Skeletal muscle tissue (tissue), 3 donors: ENCODE measurements at regions not wholly inside any gene's neighbourhood (a gene's known extent, or its start where the extent isn't known, plus 50 kb on each side); places are given as distances from the start of the nearest gene placed in this dataset.

Experiments
- H3K27ac ChIP-seq: one replicate; pipeline ENCODE4 v1.7.0; 2013; ENCODE audit warnings: mild to moderate bottlenecking, low read depth, low read length, inconsistent platforms
- H3K27me3 ChIP-seq, 3 donors: one replicate each; pipeline ENCODE4 v1.7.0; 2013; ENCODE audit warnings: low read length in 3 of 3; ENCODE audit not compliant: control insufficient read depth in 3 of 3, insufficient read depth in 3 of 3
- H3K36me3 ChIP-seq, 3 donors: one replicate each; pipeline ENCODE4 v1.7.0; 2013; ENCODE audit warnings: low read length in 3 of 3; ENCODE audit not compliant: control insufficient read depth in 3 of 3, insufficient read depth in 3 of 3
- H3K4me1 ChIP-seq, 3 donors: one replicate each; pipeline ENCODE4 v1.7.0; 2013; ENCODE audit warnings: low read length in 3 of 3, mild to moderate bottlenecking in 3 of 3; ENCODE audit not compliant: control insufficient read depth in 3 of 3, insufficient read depth in 3 of 3
- H3K4me3 ChIP-seq, 3 donors: one replicate each; pipeline ENCODE4 v1.7.0; 2013; ENCODE audit warnings: low read length in 3 of 3
- H3K9ac ChIP-seq, 3 donors: one replicate each; pipeline ENCODE4 v1.7.0; 2013; ENCODE audit warnings: low read length in 3 of 3, mild to moderate bottlenecking in 3 of 3, moderate library complexity in 2 of 3, low read depth in 1 of 3
- H3K9me3 ChIP-seq, 3 donors: one replicate each; pipeline ENCODE4 v1.7.0; 2013; ENCODE audit warnings: low read length in 3 of 3; ENCODE audit not compliant: control insufficient read depth in 3 of 3
- donor health status: Osteomylitis.

DNA sequence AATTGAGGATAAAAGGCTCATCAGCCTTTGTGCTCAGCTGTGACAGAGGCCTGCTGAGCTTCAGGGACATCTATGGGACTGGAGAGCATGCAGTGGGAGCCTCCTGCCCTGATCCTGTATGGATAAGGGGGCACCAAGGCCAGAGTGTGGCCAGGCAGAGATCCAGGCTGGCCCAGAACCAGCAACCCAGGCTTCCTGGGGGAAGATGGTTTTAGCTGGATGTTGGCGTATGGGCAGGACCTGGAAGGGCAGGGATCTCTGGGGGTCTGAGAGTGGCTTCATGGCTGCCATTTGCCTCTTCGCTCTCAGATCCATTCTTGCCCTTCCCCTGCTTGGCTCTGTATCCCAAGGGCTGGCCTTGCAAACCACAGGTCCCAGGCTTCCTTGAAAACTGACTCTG is 169.9 kb downstream of the MACROH2A1 start:
- Histone ChIP-seq H3K4me1 (peaks cover 37 to 45% (median 41%) of the 10 kb centered on the region in 3 donors), H3K36me3 (no peaks in the 10 kb centered on the region), H3K9me3 (no peaks in the 10 kb centered on the region), H3K27me3 (no peaks in the 10 kb centered on the region), H3K9ac (no peak overlapping the region), H3K4me3 (no peak overlapping the region), H3K27ac (no peak overlapping the region)

DNA sequence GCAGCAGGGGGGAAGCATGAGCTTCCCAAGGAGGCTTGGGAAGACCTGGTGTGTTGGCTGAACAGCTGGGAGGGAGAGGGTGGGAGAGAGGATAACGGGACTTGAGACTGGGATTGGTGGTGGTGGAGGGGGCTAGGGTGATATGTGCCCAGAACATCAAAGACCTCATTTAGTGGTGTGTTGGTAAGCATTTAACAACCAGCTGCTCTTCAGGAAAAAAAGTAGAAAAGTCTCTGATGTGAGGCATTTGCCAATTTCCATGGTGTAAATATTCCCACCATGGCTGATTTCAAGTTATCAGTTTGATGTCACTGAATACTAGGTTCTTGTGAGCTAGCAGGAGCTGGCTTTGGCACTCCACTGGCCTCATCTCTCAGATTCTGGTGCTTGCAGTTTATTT is 170.8 kb downstream of the MACROH2A1 start:
- H3K36me3 ChIP-seq: no peaks in the 10 kb centered on the region
- peaks cover 29 to 36% (median 32%) of the 10 kb centered on the region in 3 donors for H3K4me1 ChIP-seq
- no peak overlapping the region for H3K4me3 ChIP-seq

DNA sequence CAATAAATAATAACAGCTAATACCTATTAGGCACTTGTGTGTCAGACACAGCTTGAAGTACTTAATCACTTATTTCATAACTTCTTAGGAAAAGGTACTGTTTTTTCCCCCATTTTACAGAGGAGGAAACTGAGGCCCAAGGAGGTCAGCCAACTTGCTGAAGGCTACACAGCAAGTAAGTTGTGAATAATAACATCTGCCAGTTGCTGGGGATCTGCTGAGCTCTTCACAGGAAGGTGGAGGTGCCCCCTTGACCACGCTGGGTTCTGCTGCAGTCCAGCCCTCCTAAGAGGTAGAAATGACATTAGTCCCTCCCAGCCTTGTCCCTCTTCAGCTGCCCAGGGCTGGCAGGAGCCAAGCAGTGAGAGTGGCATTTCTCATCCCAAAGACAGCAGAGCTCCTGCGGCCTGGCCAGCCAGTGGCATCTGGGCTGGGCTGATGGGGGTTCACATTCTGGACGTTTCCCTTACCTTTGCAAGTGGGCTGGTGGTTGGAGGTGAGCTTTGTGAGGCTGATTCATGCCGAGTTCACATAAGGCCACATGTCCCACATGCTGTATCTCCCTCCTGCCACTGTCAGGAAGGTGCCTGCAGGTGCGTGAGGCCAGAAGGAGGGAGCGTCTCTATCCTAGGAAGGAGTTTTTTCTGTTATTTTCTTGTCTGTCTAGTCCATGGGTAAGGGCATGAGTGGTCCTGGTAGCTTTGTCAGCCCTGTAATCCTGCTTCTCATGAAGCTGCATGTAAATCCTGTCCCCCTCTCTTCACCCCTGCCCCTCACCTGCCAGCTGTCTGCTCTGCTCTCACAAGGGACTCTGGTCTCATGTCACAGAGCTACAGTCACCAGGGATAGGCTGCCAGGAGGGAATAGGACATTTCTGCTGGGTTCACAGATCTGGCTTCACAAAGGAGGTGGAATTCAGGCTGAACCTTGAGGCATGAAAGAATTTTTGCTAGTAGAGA is 171.7 kb downstream of the MACROH2A1 start:
- H3K4me1 ChIP-seq: peaks cover 23 to 32% (median 26%) of the 10 kb centered on the region in 3 donors
- H3K9ac ChIP-seq: no peak overlapping the region
- H3K9me3 ChIP-seq: no peaks in the 10 kb centered on the region
- no peak overlapping the region for H3K27ac ChIP-seq
- no peak overlapping the region for H3K4me3 ChIP-seq
- no peaks in the 10 kb centered on the region for H3K27me3 ChIP-seq
- no peaks in the 10 kb centered on the region for H3K36me3 ChIP-seq

More for the DNA sequence above, 170.8 kb downstream of the MACROH2A1 start:
- no peaks in the 10 kb centered on the region for H3K27me3 ChIP-seq
- H3K9me3 ChIP-seq: no peaks in the 10 kb centered on the region
- no peak overlapping the region for H3K9ac ChIP-seq
- no peak overlapping the region for H3K27ac ChIP-seq

DNA sequence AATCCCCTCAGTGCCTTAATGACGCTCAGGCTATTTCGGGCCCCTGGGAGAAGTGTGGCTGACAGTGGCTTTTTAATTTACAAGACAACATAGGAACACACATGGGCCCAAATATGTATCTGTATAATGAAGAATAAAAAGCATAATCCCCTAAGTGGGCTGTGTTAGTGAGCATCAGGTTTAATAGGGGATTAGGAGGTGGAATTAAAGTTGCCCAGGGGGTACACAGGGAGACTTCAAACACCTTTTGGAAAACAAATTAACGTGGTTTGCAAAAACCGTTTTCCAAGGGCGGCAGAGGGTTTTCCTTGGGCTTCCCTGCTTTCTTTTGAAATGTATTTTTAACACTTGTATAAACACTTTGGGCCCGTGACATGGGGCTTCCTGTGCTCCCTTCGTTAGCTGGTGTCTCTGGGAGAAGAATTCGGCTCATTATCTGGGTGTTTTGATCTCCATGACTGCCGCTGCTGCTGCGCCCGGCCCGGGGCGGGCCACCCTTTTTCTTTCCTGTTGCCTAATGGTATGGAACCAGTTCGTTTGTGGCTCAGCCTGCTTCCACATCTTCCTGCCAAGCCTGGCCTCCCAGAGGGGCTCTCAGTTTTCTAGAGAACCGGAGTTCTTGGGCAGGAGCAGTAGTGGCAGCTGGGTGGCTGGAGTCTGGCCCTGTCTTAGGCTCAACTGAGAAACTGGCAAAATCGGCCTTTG is 173.0 kb downstream of the MACROH2A1 start:
- H3K27ac ChIP-seq: no peak overlapping the region
- H3K4me3 ChIP-seq: no peak overlapping the region
- peaks cover 27 to 42% (median 32%) of the 10 kb centered on the region in 3 donors for H3K4me1 ChIP-seq
- no peak overlapping the region for H3K9ac ChIP-seq
- no peaks in the 10 kb centered on the region for H3K27me3 ChIP-seq
- no peaks in the 10 kb centered on the region for H3K9me3 ChIP-seq
- no peaks in the 10 kb centered on the region for H3K36me3 ChIP-seq

DNA sequence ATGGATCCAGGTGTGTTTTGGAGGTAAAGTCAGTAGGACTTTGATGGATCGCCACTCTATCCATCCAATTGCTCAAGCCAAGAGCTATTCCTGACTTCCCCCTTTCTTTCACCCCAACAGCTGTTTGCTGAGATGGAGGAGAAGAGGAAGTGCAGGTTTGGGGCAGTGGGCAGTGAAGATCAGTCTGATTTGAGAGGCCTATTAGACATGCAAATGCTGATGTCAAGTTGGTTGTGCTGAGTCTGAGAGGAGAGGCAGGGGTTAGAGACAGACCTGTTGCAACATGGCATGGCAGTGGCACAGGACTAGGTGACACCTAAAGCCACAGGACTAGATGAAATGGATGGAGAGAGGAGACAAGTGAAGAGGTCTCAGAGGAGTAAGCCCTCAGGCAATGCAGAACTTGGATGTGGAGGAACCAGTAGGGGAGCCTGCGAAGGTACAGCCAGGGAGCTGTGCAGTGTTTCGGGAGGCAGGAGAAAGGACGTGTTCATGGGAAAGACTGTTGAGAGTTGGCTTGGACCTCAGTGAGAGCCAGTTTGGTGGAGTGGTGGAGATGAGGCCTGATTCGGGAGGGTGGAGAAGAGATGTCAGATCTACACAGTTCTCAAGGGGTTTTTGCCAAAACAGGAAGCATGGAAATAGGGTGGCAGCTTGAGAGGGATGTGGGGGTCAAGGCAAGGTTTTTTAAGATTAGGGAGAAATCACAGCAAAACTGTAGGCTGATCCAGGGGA is 175.0 kb downstream of the MACROH2A1 start:
- no peaks in the 10 kb centered on the region for H3K27me3 ChIP-seq
- peaks cover 32 to 38% (median 34%) of the 10 kb centered on the region in 3 donors for H3K4me1 ChIP-seq
- no peak overlapping the region for H3K4me3 ChIP-seq
- no peaks in the 10 kb centered on the region for H3K36me3 ChIP-seq
- no peaks in the 10 kb centered on the region for H3K9me3 ChIP-seq
- no peak overlapping the region for H3K9ac ChIP-seq
- no peak overlapping the region for H3K27ac ChIP-seq

DNA sequence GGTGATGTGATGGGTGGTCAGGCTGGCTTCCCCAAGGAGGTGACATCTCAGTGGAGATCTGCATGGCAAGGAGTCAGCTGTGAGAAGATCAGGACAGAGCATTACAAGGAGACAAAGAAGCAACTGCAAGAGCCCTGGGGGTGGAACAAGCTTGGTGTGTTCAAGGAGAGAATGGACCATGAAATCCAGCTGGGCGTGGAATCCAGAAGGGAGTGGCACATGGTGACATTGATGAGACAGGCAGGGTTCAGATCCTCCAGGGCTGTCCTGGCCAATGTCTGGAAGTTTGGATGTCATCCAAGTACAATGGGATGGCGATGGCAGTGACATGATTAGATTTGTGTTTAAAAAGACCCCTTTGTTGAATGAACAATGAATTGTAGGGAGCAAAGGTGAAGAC is 175.6 kb downstream of the MACROH2A1 start:
- H3K9me3 ChIP-seq: no peaks in the 10 kb centered on the region
- H3K9ac ChIP-seq: no peak overlapping the region
- no peaks in the 10 kb centered on the region for H3K36me3 ChIP-seq
- no peak overlapping the region for H3K4me3 ChIP-seq
- H3K4me1 ChIP-seq: peaks cover 32 to 37% (median 34%) of the 10 kb centered on the region in 3 donors
- no peaks in the 10 kb centered on the region for H3K27me3 ChIP-seq
- H3K27ac ChIP-seq: no peak overlapping the region

DNA sequence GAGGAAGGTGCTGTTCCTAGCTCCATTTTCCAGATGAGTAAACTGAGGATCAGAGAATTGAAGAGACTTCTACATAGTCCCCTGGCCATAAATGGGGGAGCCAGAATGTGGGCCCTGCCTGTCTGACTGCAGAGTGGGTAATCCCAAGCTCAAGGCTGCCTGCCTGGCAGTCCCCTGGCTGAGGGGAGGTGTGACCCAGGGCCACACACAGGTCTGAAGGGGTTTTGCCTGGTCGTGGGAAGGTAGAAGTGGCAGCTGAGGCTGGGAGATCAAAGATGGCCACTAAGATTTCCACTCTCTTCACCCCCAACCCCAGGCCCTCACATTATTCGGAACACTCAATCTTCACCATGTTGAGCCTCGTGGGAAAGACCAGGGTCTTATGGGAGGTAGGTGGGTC is 176.3 kb downstream of the MACROH2A1 start:
- peaks cover 32 to 37% (median 34%) of the 10 kb centered on the region in 3 donors for H3K4me1 ChIP-seq
- no peak overlapping the region for H3K9ac ChIP-seq
- no peak overlapping the region for H3K27ac ChIP-seq
- no peaks in the 10 kb centered on the region for H3K9me3 ChIP-seq
- no peaks in the 10 kb centered on the region for H3K36me3 ChIP-seq
- H3K4me3 ChIP-seq: no peak overlapping the region
- H3K27me3 ChIP-seq: no peaks in the 10 kb centered on the region

DNA sequence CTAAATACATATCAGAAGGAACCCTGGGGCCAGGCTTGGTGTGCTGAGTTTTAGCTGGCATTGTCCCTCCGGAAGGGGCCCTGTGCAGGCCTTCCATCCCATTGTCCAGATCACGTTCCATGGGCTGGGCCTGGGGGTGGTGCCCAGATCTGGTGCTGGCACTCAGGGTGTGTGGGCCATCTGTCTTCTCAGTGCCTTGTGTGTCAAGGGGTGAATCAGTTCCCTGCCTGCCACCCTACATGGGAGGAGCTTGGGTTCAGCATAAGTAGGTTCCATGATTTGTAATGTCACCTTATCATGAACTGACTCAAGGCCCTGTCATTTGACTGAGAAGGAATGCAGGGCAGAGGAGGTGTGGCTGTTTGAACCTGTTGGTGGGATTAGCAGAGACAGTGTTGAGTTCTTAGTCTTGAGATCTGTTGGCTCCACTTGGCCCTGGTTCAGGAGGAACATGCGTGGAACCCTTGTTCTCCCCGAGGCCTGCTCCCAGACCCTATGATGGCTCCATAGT is 176.8 kb downstream of the MACROH2A1 start:
- no peaks in the 10 kb centered on the region for H3K27me3 ChIP-seq
- no peak overlapping the region for H3K9ac ChIP-seq
- H3K4me1 ChIP-seq: peaks cover 29 to 41% (median 35%) of the 10 kb centered on the region in 3 donors
- H3K27ac ChIP-seq: peak overlapping the region; percentile 25
- no peaks in the 10 kb centered on the region for H3K9me3 ChIP-seq
- no peak overlapping the region for H3K4me3 ChIP-seq
- no peaks in the 10 kb centered on the region for H3K36me3 ChIP-seq

DNA sequence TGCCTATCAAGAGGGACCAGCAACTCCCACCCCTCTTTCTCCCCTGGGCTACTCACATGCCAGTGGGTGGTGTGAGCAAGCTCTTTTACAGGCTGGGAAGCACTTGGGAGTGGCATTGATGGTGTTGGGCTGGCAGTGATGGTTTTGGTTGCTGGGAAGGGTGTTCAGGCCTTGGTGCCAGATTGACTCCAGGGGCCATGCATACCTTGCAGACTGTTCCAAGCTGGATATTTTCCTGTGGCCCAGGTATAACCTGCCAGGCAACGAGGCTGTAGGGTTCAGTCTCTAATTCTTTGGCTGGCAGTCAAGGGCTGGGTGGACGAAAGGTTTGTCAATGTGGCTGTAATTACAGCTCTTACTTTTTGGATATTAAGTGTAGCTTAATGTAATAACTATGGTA is 177.3 kb downstream of the MACROH2A1 start:
- no peaks in the 10 kb centered on the region for H3K36me3 ChIP-seq

More for the DNA sequence above, 177.3 kb downstream of the MACROH2A1 start:
- H3K4me1 ChIP-seq: peaks cover 32 to 45% (median 38%) of the 10 kb centered on the region in 3 donors
- H3K9me3 ChIP-seq: no peaks in the 10 kb centered on the region
- no peaks in the 10 kb centered on the region for H3K27me3 ChIP-seq
- no peak overlapping the region for H3K4me3 ChIP-seq
- H3K9ac ChIP-seq: no peak overlapping the region
- peak overlapping the region; percentile 25 for H3K27ac ChIP-seq
